ENCODE measurements at regions not wholly inside any gene's neighbourhood (a gene's known extent, or its start where the extent isn't known, plus 50 kb on each side); places are given as distances from the start of the nearest gene placed in this dataset.

DNA sequence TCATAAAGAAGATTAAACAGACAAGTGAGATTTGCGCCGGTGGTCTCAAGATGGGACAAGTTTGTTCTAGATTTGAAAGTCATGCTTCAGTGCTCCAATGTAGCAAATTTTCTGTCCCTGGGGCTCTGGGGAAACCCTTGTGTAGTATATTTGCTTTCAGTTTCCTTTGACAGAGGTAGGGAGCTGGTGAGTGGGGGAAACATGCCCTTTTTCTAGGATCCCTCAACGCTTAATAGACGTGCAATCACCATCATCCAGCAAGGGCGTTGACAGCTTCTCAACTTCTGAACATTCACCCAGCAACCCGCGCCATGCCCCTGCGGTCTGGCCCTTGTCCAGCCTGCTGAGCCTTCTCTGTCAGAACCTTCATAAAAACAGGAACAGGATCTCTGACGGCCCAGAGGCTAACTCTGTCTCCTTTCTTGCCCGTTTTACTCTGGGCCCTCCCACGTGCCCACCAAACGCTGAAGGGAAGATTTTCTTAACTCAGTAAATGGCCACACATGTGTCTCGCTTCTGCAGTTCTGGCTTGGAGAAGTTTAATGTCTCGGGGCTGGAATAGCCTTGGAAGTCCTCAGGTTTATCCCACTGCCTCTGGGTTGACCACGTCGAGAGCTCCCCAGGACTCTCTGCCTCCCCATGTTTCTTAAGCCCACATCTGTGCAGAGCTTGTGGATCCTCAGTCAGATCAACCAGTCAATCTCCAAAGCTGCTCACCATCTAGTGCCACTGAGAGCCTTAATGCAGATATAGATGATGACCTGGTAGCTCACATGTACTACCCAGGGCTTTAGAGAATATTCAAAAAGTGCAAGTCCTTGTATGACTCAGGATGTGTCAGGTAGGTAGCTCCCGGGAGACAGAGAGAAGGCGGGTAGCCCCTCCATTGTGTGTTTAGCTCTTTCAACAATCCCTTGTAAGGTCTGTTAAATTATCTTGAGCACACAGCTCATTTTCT, 58.1 kb upstream of the CCND2 start:
- CTCF ChIA-PET: interaction anchor here (0.9 kb wide), 1 partner anchor 8 kb away, joined by 3 read pairs; no protein-coding TSS in a partner anchor
- H3K4me3 ChIP-seq (ENCODE audit: low read depth, low read length): no peak overlapping the region
- POLR2A ChIA-PET: no interaction called here
- no peaks in the 10 kb centered on the region for H3K36me3 ChIP-seq (ENCODE audit: control insufficient read depth, insufficient read depth, low read length)
- no peaks in the 10 kb centered on the region for H3K27me3 ChIP-seq (ENCODE audit: control insufficient read depth, insufficient read depth, low read length)
- DNase-seq (ENCODE audit: low read depth): no peak
- TF ChIP-seq, protein P1, sequence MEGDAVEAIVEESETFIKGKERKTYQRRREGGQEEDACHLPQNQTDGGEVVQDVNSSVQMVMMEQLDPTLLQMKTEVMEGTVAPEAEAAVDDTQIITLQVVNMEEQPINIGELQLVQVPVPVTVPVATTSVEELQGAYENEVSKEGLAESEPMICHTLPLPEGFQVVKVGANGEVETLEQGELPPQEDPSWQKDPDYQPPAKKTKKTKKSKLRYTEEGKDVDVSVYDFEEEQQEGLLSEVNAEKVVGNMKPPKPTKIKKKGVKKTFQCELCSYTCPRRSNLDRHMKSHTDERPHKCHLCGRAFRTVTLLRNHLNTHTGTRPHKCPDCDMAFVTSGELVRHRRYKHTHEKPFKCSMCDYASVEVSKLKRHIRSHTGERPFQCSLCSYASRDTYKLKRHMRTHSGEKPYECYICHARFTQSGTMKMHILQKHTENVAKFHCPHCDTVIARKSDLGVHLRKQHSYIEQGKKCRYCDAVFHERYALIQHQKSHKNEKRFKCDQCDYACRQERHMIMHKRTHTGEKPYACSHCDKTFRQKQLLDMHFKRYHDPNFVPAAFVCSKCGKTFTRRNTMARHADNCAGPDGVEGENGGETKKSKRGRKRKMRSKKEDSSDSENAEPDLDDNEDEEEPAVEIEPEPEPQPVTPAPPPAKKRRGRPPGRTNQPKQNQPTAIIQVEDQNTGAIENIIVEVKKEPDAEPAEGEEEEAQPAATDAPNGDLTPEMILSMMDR (IDR thresholded peaks at IDR 0.05; ENCODE audit: insufficient read depth, low read depth, low read length): no peak

DNA sequence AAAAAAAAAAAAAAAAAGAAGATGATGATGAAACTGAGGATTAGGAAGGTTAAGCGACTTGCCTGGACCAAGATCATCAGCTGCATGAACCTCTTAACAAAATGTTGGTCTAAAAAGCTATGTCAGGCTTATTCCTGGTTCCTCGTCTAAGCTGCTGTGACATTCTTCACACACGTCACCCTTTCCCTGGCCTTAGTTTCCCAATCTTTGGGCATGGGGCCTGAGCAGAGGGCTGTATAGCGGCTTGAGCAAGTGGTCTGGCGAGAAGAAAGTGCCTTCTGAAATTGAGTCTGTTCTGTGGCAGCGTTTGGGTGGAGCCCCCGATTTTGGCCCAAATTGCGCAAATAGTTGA, 58.7 kb upstream of the CCND2 start:
- no peak for DNase-seq (ENCODE audit: low read depth)
- TF ChIP-seq, protein P1 (IDR thresholded peaks at IDR 0.05; ENCODE audit: insufficient read depth, low read depth, low read length): no peak
- H3K27me3 ChIP-seq (ENCODE audit: control insufficient read depth, insufficient read depth, low read length): no peaks in the 10 kb centered on the region
- no peak overlapping the region for H3K4me3 ChIP-seq (ENCODE audit: low read depth, low read length)
- H3K36me3 ChIP-seq (ENCODE audit: control insufficient read depth, insufficient read depth, low read length): no peaks in the 10 kb centered on the region
- CTCF ChIA-PET: no interaction called here
- POLR2A ChIA-PET: no interaction called here

DNA sequence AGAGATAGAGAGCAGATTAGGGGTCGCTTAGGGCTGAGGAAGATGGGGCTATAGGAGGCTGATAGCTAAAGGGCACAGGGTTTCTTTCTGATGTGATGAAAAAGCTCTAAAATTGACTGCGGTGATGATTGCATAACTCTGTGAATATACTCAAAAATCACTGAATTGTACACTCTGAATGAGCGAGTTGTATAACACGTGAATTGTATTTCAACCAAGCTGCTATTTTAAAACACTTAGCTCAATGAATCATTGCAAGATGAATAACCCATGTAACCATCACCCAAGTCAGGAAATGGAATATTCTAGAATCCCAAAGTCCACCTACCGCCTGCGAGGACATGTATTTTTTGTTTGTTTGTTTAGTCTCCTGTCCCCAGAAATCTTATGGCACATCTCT, 60.1 kb upstream of the CCND2 start:
- TF ChIP-seq, protein P1 (IDR thresholded peaks at IDR 0.05; ENCODE audit: insufficient read depth, low read depth, low read length): no peak
- H3K4me3 ChIP-seq (ENCODE audit: low read depth, low read length): no peak overlapping the region
- H3K36me3 ChIP-seq (ENCODE audit: control insufficient read depth, insufficient read depth, low read length): no peaks in the 10 kb centered on the region
- H3K27me3 ChIP-seq (ENCODE audit: control insufficient read depth, insufficient read depth, low read length): no peaks in the 10 kb centered on the region
- CTCF ChIA-PET: interaction anchor here (1.1 kb wide), 1 partner anchor 8 kb away, joined by 3 read pairs; no protein-coding TSS in a partner anchor
- POLR2A ChIA-PET: no interaction called here
- DNase-seq (ENCODE audit: low read depth): no peak

DNA sequence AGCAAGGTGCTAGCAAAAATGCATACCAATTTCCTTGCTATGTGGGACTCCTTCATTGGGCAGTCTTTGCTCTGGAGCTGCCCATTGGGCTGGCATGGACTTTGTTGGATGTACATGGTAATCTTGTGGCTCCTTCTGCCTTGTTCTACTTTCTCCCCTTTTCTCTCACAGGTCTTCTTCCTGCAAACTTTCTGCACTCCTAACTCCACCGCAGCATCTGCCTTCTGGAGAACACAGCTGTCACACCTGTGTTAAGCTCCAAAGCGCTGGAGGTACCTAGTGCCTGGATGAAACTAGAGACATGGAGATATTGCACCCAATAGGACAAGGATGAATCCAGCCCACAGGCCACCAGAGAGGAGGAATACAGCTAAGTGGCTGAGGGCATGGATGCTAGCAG, 60.7 kb upstream of the CCND2 start:
- H3K36me3 ChIP-seq (ENCODE audit: control insufficient read depth, insufficient read depth, low read length): no peaks in the 10 kb centered on the region
- POLR2A ChIA-PET: no interaction called here
- TF ChIP-seq, protein P1 (IDR thresholded peaks at IDR 0.05; ENCODE audit: insufficient read depth, low read depth, low read length): no peak
- CTCF ChIA-PET: interaction anchor here (0.6 to 1.1 kb wide), 2 partner anchors 8 to 173 kb away, joined by 3 read pairs; no protein-coding TSS in a partner anchor
- H3K4me3 ChIP-seq (ENCODE audit: low read depth, low read length): no peak overlapping the region
- H3K27me3 ChIP-seq (ENCODE audit: control insufficient read depth, insufficient read depth, low read length): no peaks in the 10 kb centered on the region
- DNase-seq (ENCODE audit: low read depth): no peak

DNA sequence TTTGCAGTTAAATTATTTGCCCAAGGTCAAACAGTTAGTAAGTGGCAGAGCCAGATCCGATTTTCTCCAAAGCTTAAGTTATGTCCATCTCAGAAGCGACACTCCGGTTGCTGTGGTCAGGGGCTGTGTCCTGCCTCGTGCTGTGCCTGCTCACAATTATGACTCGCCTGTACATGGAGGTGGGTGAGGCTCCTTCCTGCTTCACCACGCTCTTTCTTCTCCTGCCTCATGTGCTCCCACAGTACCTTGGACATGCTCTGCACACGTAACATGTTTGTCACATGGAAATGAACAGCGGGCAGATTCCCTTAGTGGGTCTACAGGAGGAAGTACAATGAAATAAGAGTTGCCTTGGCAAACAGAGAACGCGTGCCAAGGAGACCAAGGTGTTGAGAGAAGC, 62.2 kb upstream of the CCND2 start:
- TF ChIP-seq, protein P1 (IDR thresholded peaks at IDR 0.05; ENCODE audit: insufficient read depth, low read depth, low read length): no peak
- no peak overlapping the region for H3K4me3 ChIP-seq (ENCODE audit: low read depth, low read length)
- no peaks in the 10 kb centered on the region for H3K36me3 ChIP-seq (ENCODE audit: control insufficient read depth, insufficient read depth, low read length)
- ChIA-PET CTCF (no interaction called here), POLR2A (no interaction called here)
- no peaks in the 10 kb centered on the region for H3K27me3 ChIP-seq (ENCODE audit: control insufficient read depth, insufficient read depth, low read length)
- no peak for DNase-seq (ENCODE audit: low read depth)
